Right atrium auricular region (tissue), 2 donors: ENCODE measurements at regions not wholly inside any gene's neighbourhood (a gene's known extent, or its start where the extent isn't known, plus 50 kb on each side); places are given as distances from the start of the nearest gene placed in this dataset.
"Not testable (repeated sequence)": the region's sequence is repeated elsewhere in the genome, so short reads cannot be mapped to it uniquely, and the experiment has no call there.

Source experiments
- DNase-seq: peaks from one replicate; pipeline ENCODE4 v3.0.0-alpha.2; 2019; ENCODE audit warnings: low spot score
- H3K27ac ChIP-seq, 2 donors: fragments of 200-600 bp; sonication (generic); 1 replicate in 1 of 2; 2 replicates in 1 of 2; pipeline ENCODE4 v1.5.1; 2016 to 2019
- H3K27me3 ChIP-seq, 2 donors: fragments of 200-600 bp; sonication (generic); one replicate each; pipeline versions ENCODE4 v1.5.1 to v1.6.0; 2017 to 2019
- H3K36me3 ChIP-seq: fragments of 200-600 bp; sonication (generic); one replicate; pipeline ENCODE4 v1.5.1; 2016
- H3K4me1 ChIP-seq, 2 donors: fragments of 200-600 bp; sonication (generic); one replicate each; pipeline versions ENCODE4 v1.5.1 to v1.6.0; 2017 to 2019
- H3K4me3 ChIP-seq, 2 donors: fragments of 200-600 bp; sonication (generic); 1 replicate in 1 of 2; 2 replicates in 1 of 2; pipeline ENCODE4 v1.5.1; 2017 to 2019; ENCODE audit warnings: mild to moderate bottlenecking in 1 of 2, moderate library complexity in 1 of 2
- H3K9me3 ChIP-seq, 2 donors: fragments of 200-600 bp; sonication (generic); one replicate each; pipeline ENCODE4 v1.5.1; 2019
- CTCF ChIP-seq, 2 donors: fragments of 200-600 bp; sonication (generic); IDR thresholded peaks; one replicate each; pipeline ENCODE4 v1.5.1; 2019; ENCODE audit warnings: antibody characterized with exemption in 2 of 2

- Histone ChIP-seq H3K9me3 (no peaks in the 10 kb centered on the region), H3K27me3 (no peaks in the 10 kb centered on the region), H3K36me3 (no peaks in the 10 kb centered on the region), H3K27ac (no peak overlapping the region), H3K4me3 (no peak overlapping the region), H3K4me1 (no peaks in the 10 kb centered on the region)
- no peak for TF ChIP-seq CTCF (IDR thresholded peaks at IDR 0.05)
- no peak for DNase-seq
Observed at GRCh38 chr3:176106380-176106779, 1090.9 kb downstream of the TBL1XR1 start.

DNA sequence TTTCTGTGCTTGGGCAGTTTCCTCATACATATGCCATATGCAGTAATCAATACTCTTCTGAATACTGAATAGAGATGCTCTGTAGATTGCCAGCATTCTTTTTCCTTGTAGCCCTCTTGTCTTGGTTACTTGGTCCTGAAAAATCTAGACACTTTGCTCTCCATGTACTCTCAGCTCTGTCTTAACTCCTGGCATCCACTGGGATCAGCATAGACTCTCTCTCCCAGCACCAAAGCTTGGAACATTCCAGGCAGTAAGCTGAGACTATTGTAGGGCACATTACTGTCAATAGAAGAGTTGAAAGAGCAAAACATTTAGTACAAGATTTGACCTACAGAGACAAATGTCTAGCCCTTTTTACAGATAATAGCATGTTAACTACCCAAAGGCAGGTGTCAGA lies 1100.3 kb downstream of the TBL1XR1 start:
- Histone ChIP-seq H3K36me3 (no peaks in the 10 kb centered on the region), H3K9me3 (peaks cover 0 to 4% of the 10 kb centered on the region in 2 donors), H3K4me1 (no peaks in the 10 kb centered on the region), H3K27me3 (no peaks in the 10 kb centered on the region), H3K27ac (no peak overlapping the region), H3K4me3 (no peak overlapping the region)
- no peak for DNase-seq
- no peak for TF ChIP-seq CTCF (IDR thresholded peaks at IDR 0.05)

DNA sequence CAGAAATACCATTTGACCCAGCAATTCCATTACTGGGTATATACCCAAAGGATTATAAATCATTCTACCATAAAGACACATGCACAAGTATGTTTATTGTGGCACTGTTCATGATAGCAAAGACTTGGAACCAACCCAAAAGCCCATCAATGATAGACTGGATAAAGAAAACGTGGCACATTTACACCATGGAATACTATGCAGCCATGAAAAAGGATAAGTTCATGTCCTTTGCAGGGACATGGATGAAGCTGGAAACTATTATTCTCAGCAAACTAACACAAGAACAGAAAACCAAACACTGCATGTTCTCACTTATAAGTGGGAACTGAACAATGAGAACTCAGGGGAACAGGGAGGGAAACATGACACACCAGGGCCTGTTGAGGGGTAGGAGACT lies 1103.4 kb downstream of the TBL1XR1 start:
- H3K36me3 ChIP-seq, DNase-seq, H3K9me3 ChIP-seq, H3K4me3 ChIP-seq, H3K27ac ChIP-seq, H3K4me1 ChIP-seq, H3K27me3 ChIP-seq: not testable (repeated sequence)

- Histone ChIP-seq H3K27me3 (no peaks in the 10 kb centered on the region), H3K27ac (no peak overlapping the region), H3K36me3 (no peaks in the 10 kb centered on the region), H3K4me1 (no peaks in the 10 kb centered on the region), H3K4me3 (no peak overlapping the region), H3K9me3 (peaks cover 0 to 15% of the 10 kb centered on the region in 2 donors)
- DNase-seq = no peak
- TF ChIP-seq CTCF (IDR thresholded peaks at IDR 0.05) = no peak
Observed at GRCh38 chr3:176090727-176091126, 1106.6 kb downstream of the TBL1XR1 start.

DNA sequence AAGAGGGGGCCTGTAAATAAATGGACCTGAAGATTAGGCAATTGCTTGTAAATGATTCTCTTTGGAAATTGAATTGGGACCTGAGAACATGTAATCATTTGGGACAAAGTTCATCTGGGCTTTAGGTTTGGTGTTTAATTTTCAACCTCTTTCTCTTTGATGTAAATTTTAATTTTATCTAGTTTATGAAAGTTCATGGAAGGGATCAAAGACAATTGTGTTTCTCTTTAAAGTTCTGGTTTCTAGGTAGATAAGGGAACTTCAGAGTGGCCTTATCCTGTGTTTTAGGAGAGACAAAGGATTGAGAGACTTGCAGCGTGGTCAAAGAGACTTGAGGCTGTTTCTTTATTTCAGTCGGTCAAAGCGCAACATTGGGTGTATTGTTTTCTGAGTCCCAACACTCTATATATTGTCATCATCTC lies 1108.3 kb downstream of the TBL1XR1 start:
- Histone ChIP-seq H3K4me1 (no peaks in the 10 kb centered on the region), H3K4me3 (no peak overlapping the region), H3K9me3 (peaks cover 0 to 13% of the 10 kb centered on the region in 2 donors), H3K36me3 (no peaks in the 10 kb centered on the region), H3K27me3 (no peaks in the 10 kb centered on the region), H3K27ac (no peak overlapping the region)
- no peak for DNase-seq
- TF ChIP-seq CTCF (IDR thresholded peaks at IDR 0.05) = no peak

DNA sequence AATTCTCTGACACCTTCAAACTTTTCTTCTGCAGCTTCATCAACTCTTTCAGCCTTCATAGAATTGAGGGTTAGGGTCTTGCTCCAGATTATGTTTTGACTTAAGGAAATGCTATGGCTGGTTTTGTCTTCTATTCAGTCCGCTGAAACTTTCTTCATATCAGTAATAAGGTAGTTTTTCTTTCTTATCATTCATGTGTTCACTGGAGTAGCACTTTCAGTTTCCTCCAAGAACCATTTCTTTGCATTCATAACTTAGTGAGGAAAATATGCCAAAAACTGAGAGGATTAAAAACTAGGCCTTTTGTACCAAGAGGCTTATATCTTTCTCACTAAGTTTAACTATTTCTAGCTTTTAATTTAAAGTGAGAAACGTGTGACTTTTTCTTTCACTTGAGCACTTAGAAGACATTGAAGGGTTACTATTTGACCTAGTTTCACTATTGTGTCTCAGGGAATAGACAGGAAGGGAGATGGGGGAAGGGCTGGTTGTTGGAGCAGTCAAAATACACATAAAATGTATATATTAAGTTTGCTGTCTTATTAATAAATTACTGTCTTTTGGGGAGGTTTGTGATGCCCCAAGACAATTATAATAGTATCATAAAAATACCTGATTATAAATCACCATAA lies 1110.1 kb downstream of the TBL1XR1 start:
- no peak for DNase-seq
- no peak for TF ChIP-seq CTCF (IDR thresholded peaks at IDR 0.05)
- Histone ChIP-seq H3K36me3 (no peaks in the 10 kb centered on the region), H3K9me3 (peaks cover 0 to 11% of the 10 kb centered on the region in 2 donors), H3K4me1 (no peaks in the 10 kb centered on the region), H3K4me3 (no peak overlapping the region), H3K27me3 (no peaks in the 10 kb centered on the region), H3K27ac (no peak overlapping the region)
